KOPT-K1 (cell line): ENCODE measurements at regions not wholly inside any gene's neighbourhood (a gene's known extent, or its start where the extent isn't known, plus 50 kb on each side); places are given as distances from the start of the nearest gene placed in this dataset.

ENCODE experiments used
- H3K27ac ChIP-seq: fragments of 200-600 bp; sonication (generic); 2 replicates; pipeline ENCODE4 v1.5.1; 2016; ENCODE audit warnings: antibody characterized with exemption, mild to moderate bottlenecking, low read depth, low read length; ENCODE audit not compliant: poor library complexity, severe bottlenecking
- H3K36me3 ChIP-seq: fragments of 200-600 bp; sonication (generic); 2 replicates; pipeline ENCODE4 v1.5.1; 2017; ENCODE audit warnings: antibody characterized with exemption, mild to moderate bottlenecking, low read length, moderate library complexity; ENCODE audit not compliant: insufficient read depth
- H3K9me3 ChIP-seq: fragments of 200-600 bp; sonication (generic); 2 replicates; pipeline ENCODE4 v1.5.1; 2017; ENCODE audit warnings: antibody characterized with exemption, low read length, mild to moderate bottlenecking; ENCODE audit not compliant: insufficient read depth, poor library complexity, severe bottlenecking

GRCh38 chr18:29326214-29326613, 1149.3 kb upstream of the CDH2 start:
- Histone ChIP-seq H3K27ac (no peak overlapping the region), H3K36me3 (no peaks in the 10 kb centered on the region)

GRCh38 chr18:29321561-29321960, 1144.6 kb upstream of the CDH2 start:
- H3K36me3 ChIP-seq, result no peaks in the 10 kb centered on the region
- no peak overlapping the region for H3K27ac ChIP-seq

More at GRCh38 chr18:29326214-29326613, 1149.3 kb upstream of the CDH2 start:
- no peaks in the 10 kb centered on the region for H3K9me3 ChIP-seq

GRCh38 chr18:29313312-29313711, 1136.4 kb upstream of the CDH2 start:
- Histone ChIP-seq H3K27ac (no peak overlapping the region), H3K36me3 (no peaks in the 10 kb centered on the region), H3K9me3 (no peaks in the 10 kb centered on the region)

More at GRCh38 chr18:29321561-29321960, 1144.6 kb upstream of the CDH2 start:
- no peaks in the 10 kb centered on the region for H3K9me3 ChIP-seq

GRCh38 chr18:29311580-29311979, 1134.7 kb upstream of the CDH2 start:
- no peak overlapping the region for H3K27ac ChIP-seq
- no peaks in the 10 kb centered on the region for H3K9me3 ChIP-seq
- H3K36me3 ChIP-seq, result no peaks in the 10 kb centered on the region

GRCh38 chr18:29309366-29309765, 1132.4 kb upstream of the CDH2 start:
- Histone ChIP-seq H3K36me3 (no peaks in the 10 kb centered on the region), H3K9me3 (no peaks in the 10 kb centered on the region), H3K27ac (no peak overlapping the region)

GRCh38 chr18:29307982-29308381, 1131.1 kb upstream of the CDH2 start:
- H3K36me3 ChIP-seq, result no peaks in the 10 kb centered on the region
- no peak overlapping the region for H3K27ac ChIP-seq
- no peaks in the 10 kb centered on the region for H3K9me3 ChIP-seq

GRCh38 chr18:29307231-29307630, 1130.3 kb upstream of the CDH2 start:
- Histone ChIP-seq H3K36me3 (no peaks in the 10 kb centered on the region), H3K9me3 (no peaks in the 10 kb centered on the region), H3K27ac (no peak overlapping the region)

- H3K36me3 ChIP-seq, result no peaks in the 10 kb centered on the region
Measured at GRCh38 chr18:29305516-29305915, 1128.6 kb upstream of the CDH2 start.

GRCh38 chr18:29301048-29301447, 1124.1 kb upstream of the CDH2 start:
- Histone ChIP-seq H3K9me3 (no peaks in the 10 kb centered on the region), H3K27ac (no peak overlapping the region), H3K36me3 (no peaks in the 10 kb centered on the region)

More at GRCh38 chr18:29305516-29305915, 1128.6 kb upstream of the CDH2 start:
- Histone ChIP-seq H3K27ac (no peak overlapping the region), H3K9me3 (no peaks in the 10 kb centered on the region)

- no peak overlapping the region for H3K27ac ChIP-seq
- H3K9me3 ChIP-seq, result no peaks in the 10 kb centered on the region
- no peaks in the 10 kb centered on the region for H3K36me3 ChIP-seq
Measured at GRCh38 chr18:29285471-29285870, 1108.5 kb upstream of the CDH2 start.

GRCh38 chr18:29271501-29271900, 1094.6 kb upstream of the CDH2 start:
- no peaks in the 10 kb centered on the region for H3K9me3 ChIP-seq
- no peak overlapping the region for H3K27ac ChIP-seq
- no peaks in the 10 kb centered on the region for H3K36me3 ChIP-seq

GRCh38 chr18:29259838-29260237, 1082.9 kb upstream of the CDH2 start:
- Histone ChIP-seq H3K36me3 (no peaks in the 10 kb centered on the region), H3K9me3 (no peaks in the 10 kb centered on the region), H3K27ac (no peak overlapping the region)

- Histone ChIP-seq H3K27ac (no peak overlapping the region), H3K36me3 (no peaks in the 10 kb centered on the region), H3K9me3 (no peaks in the 10 kb centered on the region)
Measured at GRCh38 chr18:29254123-29254522, 1077.2 kb upstream of the CDH2 start.

GRCh38 chr18:29251681-29252080, 1074.8 kb upstream of the CDH2 start:
- Histone ChIP-seq H3K36me3 (no peaks in the 10 kb centered on the region), H3K9me3 (no peaks in the 10 kb centered on the region), H3K27ac (no peak overlapping the region)

- Histone ChIP-seq H3K27ac (no peak overlapping the region), H3K36me3 (no peaks in the 10 kb centered on the region), H3K9me3 (no peaks in the 10 kb centered on the region)
Measured at GRCh38 chr18:29250843-29251242, 1073.9 kb upstream of the CDH2 start.

- H3K36me3 ChIP-seq, result no peaks in the 10 kb centered on the region
- H3K27ac ChIP-seq, result no peak overlapping the region
- H3K9me3 ChIP-seq, result no peaks in the 10 kb centered on the region
Measured at GRCh38 chr18:29250259-29250658, 1073.3 kb upstream of the CDH2 start.

- no peaks in the 10 kb centered on the region for H3K9me3 ChIP-seq
Measured at GRCh38 chr18:29248805-29249204, 1071.9 kb upstream of the CDH2 start.

More at GRCh38 chr18:29248805-29249204, 1071.9 kb upstream of the CDH2 start:
- Histone ChIP-seq H3K27ac (no peak overlapping the region), H3K36me3 (no peaks in the 10 kb centered on the region)
